CD4-positive, alpha-beta T cell (primary cell): ENCODE measurements at regions not wholly inside any gene's neighbourhood (a gene's known extent, or its start where the extent isn't known, plus 50 kb on each side); places are given as distances from the start of the nearest gene placed in this dataset.

Source experiments
- ATAC-seq: fragments of 200-7000 bp; cut with Tn5 transposase; one replicate; pipeline ENCODE4 v1.10.0; 2022; ENCODE audit warnings: mild to moderate bottlenecking; ENCODE audit not compliant: poor library complexity
- CTCF ChIA-PET: fragments of 350-600 bp; sonication (Branson Sonifier 250); formaldehyde crosslinking; loops from one replicate; lab custom pipeline; 2021; ENCODE audit warnings: antibody characterized with exemption, inconsistent platforms; lab: Charles Lee
- POLR2A ChIA-PET: fragments of 350-600 bp; sonication (Branson Sonifier 250); formaldehyde crosslinking; loops from one replicate; lab custom pipeline; 2021; ENCODE audit warnings: antibody characterized with exemption, inconsistent platforms; lab: Charles Lee
- DNase-seq, 14 experiments: peaks; one replicate each; pipeline ENCODE4 v3.0.0-alpha.2; 2013 to 2020; ENCODE audit warnings: mixed read lengths in 2 of 14
- H3K27ac ChIP-seq, 2 donors: one replicate each; pipeline versions ENCODE4 v1.5.1 to v1.7.0; 2013; ENCODE audit warnings: low read length in 2 of 2, low read depth in 1 of 2, mild to moderate bottlenecking in 1 of 2
- H3K27me3 ChIP-seq, 2 experiments: 1 replicate in 1 of 2; 2 replicates in 1 of 2; pipeline versions ENCODE4 v1.6.1 to v1.7.0; 2013; ENCODE audit warnings: low read length in 2 of 2, control low read depth in 1 of 2, mild to moderate bottlenecking in 1 of 2, moderate library complexity in 1 of 2; ENCODE audit not compliant: insufficient read depth in 2 of 2, control insufficient read depth in 1 of 2
- H3K36me3 ChIP-seq: one replicate; pipeline ENCODE4 v1.6.1; 2013; ENCODE audit warnings: low read length, control low read depth; ENCODE audit not compliant: insufficient read depth
- H3K4me1 ChIP-seq: one replicate; pipeline ENCODE4 v1.6.1; 2013; ENCODE audit warnings: low read length, control low read depth; ENCODE audit not compliant: insufficient read depth
- H3K4me3 ChIP-seq: one replicate; pipeline ENCODE4 v1.5.1; 2013; ENCODE audit warnings: mild to moderate bottlenecking, low read length, moderate library complexity
- H3K9me3 ChIP-seq, 2 experiments: 1 replicate in 1 of 2; 2 replicates in 1 of 2; pipeline versions ENCODE4 v1.6.1 to v1.7.0; 2013; ENCODE audit warnings: low read length in 2 of 2, mild to moderate bottlenecking in 2 of 2, control low read depth in 1 of 2, moderate library complexity in 1 of 2; ENCODE audit not compliant: control insufficient read depth in 1 of 2, insufficient read depth in 1 of 2
- H3K27ac Mint-ChIP-seq: one replicate; pipeline ENCODE4 v1.8.0; 2020; ENCODE audit warnings: mixed read lengths
- H3K27me3 Mint-ChIP-seq: one replicate; pipeline ENCODE4 v1.8.0; 2021; ENCODE audit warnings: mixed read lengths
- H3K36me3 Mint-ChIP-seq: one replicate; pipeline ENCODE4 v1.8.0; 2021; ENCODE audit warnings: low read depth, mixed read lengths
- H3K4me1 Mint-ChIP-seq: one replicate; pipeline ENCODE4 v1.8.0; 2021; ENCODE audit warnings: low read depth, mixed read lengths
- H3K4me3 Mint-ChIP-seq: one replicate; pipeline ENCODE4 v1.8.0; 2020; ENCODE audit warnings: mild to moderate bottlenecking, mixed read lengths
- H3K9me3 Mint-ChIP-seq: one replicate; pipeline ENCODE4 v1.8.0; 2020; ENCODE audit warnings: mixed read lengths
- CTCF ChIP-seq: fragments of 200-600 bp; IDR thresholded peaks from one replicate; pipeline ENCODE4 v1.8.0; 2022; ENCODE audit warnings: antibody characterized with exemption, mild to moderate bottlenecking
- intact Hi-C, 2 experiments: fragments of 100-400 bp; cut with DNase I in 1 of 2; cut with micrococcal nuclease in 1 of 2; formaldehyde crosslinking; loops; one replicate each; pipeline versions ENCODE4 v1.15.1 to v1.9.0; 2023 to 2025; cut with DNase I, micrococcal nuclease

- Mint-ChIP-seq H3K36me3 (no peaks in the 10 kb centered on the region), H3K9me3 (peaks cover 7% of the 10 kb centered on the region), H3K4me3 (no peak overlapping the region), H3K4me1 (no peaks in the 10 kb centered on the region), H3K27me3 (no peaks in the 10 kb centered on the region), H3K27ac (no peak overlapping the region)
- no peak for ATAC-seq
- intact Hi-C loops, result no loop called here
- Histone ChIP-seq H3K36me3 (no peaks in the 10 kb centered on the region), H3K27me3 (no peaks in the 10 kb centered on the region), H3K9me3 (no peaks in the 10 kb centered on the region), H3K27ac (no peak overlapping the region), H3K4me3 (no peak overlapping the region), H3K4me1 (no peaks in the 10 kb centered on the region)
- no peak for DNase-seq
- CTCF ChIA-PET, result no interaction called here
- TF ChIP-seq CTCF, result no peak
- POLR2A ChIA-PET, result no interaction called here
These were observed 151.1 kb upstream of the ADGRL3 start for GRCh38 chr4:61049018-61049417.

- H3K4me3 ChIP-seq, result no peak overlapping the region
- Mint-ChIP-seq H3K27me3 (no peaks in the 10 kb centered on the region), H3K27ac (no peak overlapping the region), H3K36me3 (no peaks in the 10 kb centered on the region), H3K4me1 (no peaks in the 10 kb centered on the region), H3K9me3 (peaks cover 12% of the 10 kb centered on the region), H3K4me3 (no peak overlapping the region)
- no peak for TF ChIP-seq CTCF
- ATAC-seq (no peak), DNase-seq (no peak)
- no peaks in the 10 kb centered on the region for H3K4me1 ChIP-seq
- intact Hi-C loops, result no loop called here
- no peaks in the 10 kb centered on the region for H3K36me3 ChIP-seq
- CTCF ChIA-PET, result no interaction called here
- H3K27me3 ChIP-seq, result no peaks in the 10 kb centered on the region
- no peak overlapping the region for H3K27ac ChIP-seq
- POLR2A ChIA-PET, result no interaction called here
- H3K9me3 ChIP-seq, result peaks cover 0 to 4% of the 10 kb centered on the region in 2 experiments
These were observed 132.7 kb upstream of the ADGRL3 start for GRCh38 chr4:61067381-61067780.

- no peaks in the 10 kb centered on the region for H3K36me3 Mint-ChIP-seq
- no peak for TF ChIP-seq CTCF
- ChIA-PET CTCF (no interaction called here), POLR2A (no interaction called here)
- Histone ChIP-seq H3K4me1 (no peaks in the 10 kb centered on the region), H3K9me3 (no peaks in the 10 kb centered on the region), H3K36me3 (no peaks in the 10 kb centered on the region), H3K27ac (no peak overlapping the region), H3K27me3 (no peaks in the 10 kb centered on the region), H3K4me3 (no peak overlapping the region)
- DNase-seq (no peak), ATAC-seq (no peak)
- no peaks in the 10 kb centered on the region for H3K27me3 Mint-ChIP-seq
- H3K4me1 Mint-ChIP-seq, result no peaks in the 10 kb centered on the region
- peaks cover 10% of the 10 kb centered on the region for H3K9me3 Mint-ChIP-seq
- H3K27ac Mint-ChIP-seq, result no peak overlapping the region
- no peak overlapping the region for H3K4me3 Mint-ChIP-seq
- intact Hi-C loops, result no loop called here
These were observed 132.1 kb upstream of the ADGRL3 start for GRCh38 chr4:61068060-61068459.
